Prostate gland (tissue), 2 donors: ENCODE measurements at regions not wholly inside any gene's neighbourhood (a gene's known extent, or its start where the extent isn't known, plus 50 kb on each side); places are given as distances from the start of the nearest gene placed in this dataset.

Experiments
- CTCF ChIP-seq, 4 experiments: fragments of 200-600 bp in 2 of 4; fragments of 450-650 bp in 2 of 4; sonication (generic) in 2 of 4; IDR thresholded peaks; 1 replicate in 3 of 4; 2 replicates in 1 of 4; pipeline ENCODE4 v1.5.1; 2016 to 2019; ENCODE audit warnings: antibody characterized with exemption in 4 of 4, mild to moderate bottlenecking in 2 of 4, moderate library complexity in 2 of 4
- POLR2AphosphoS5 ChIP-seq: sonication (generic); formaldehyde crosslinking; IDR thresholded peaks from one replicate; pipeline ENCODE4 v1.6.1; 2017; ENCODE audit warnings: antibody characterized with exemption

GRCh38 chr10:113399065-113399464 is 153.8 kb upstream of the HABP2 start:
- TF ChIP-seq CTCF (IDR thresholded peaks at IDR 0.05) (no peak), POLR2AphosphoS5 (no peak)
